Ascending aorta (tissue), 2 donors: ENCODE measurements at regions not wholly inside any gene's neighbourhood (a gene's known extent, or its start where the extent isn't known, plus 50 kb on each side); places are given as distances from the start of the nearest gene placed in this dataset.

Experiments used
- DNase-seq, 2 donors: peaks; one replicate each; pipeline ENCODE4 v3.0.0-alpha.2; 2019; ENCODE audit warnings: low spot score in 2 of 2
- H3K27ac ChIP-seq, 2 donors: fragments of 200-600 bp; sonication (generic); one replicate each; pipeline ENCODE4 v1.5.1; 2016 to 2017; ENCODE audit warnings: mild to moderate bottlenecking in 1 of 2
- H3K27me3 ChIP-seq: fragments of 200-600 bp; sonication (generic); one replicate; pipeline ENCODE4 v1.5.1; 2017
- H3K36me3 ChIP-seq, 2 donors: fragments of 200-600 bp; sonication (generic); one replicate each; pipeline ENCODE4 v1.5.1; 2016
- H3K4me1 ChIP-seq, 2 donors: fragments of 200-600 bp; sonication (generic); one replicate each; pipeline ENCODE4 v1.5.1; 2016 to 2017; ENCODE audit warnings: mild to moderate bottlenecking in 1 of 2
- H3K4me3 ChIP-seq, 2 donors: fragments of 200-600 bp; sonication (generic); one replicate each; pipeline ENCODE4 v1.5.1; 2016 to 2017; ENCODE audit warnings: mild to moderate bottlenecking in 1 of 2
- H3K9me3 ChIP-seq, 2 donors: fragments of 200-600 bp; sonication (generic); one replicate each; pipeline ENCODE4 v1.5.1; 2016
- CTCF ChIP-seq, 3 experiments: fragments of 200-600 bp in 2 of 3; fragments of 450-650 bp in 1 of 3; sonication (generic) in 2 of 3; IDR thresholded peaks; one replicate each; pipeline ENCODE4 v1.5.1; 2016 to 2019; ENCODE audit warnings: antibody characterized with exemption in 3 of 3, mild to moderate bottlenecking in 1 of 3, moderate library complexity in 1 of 3
- intact Hi-C: fragments of 100-400 bp; cut with DNase I; formaldehyde crosslinking; loops from one replicate; pipeline ENCODE4 v1.15.1; 2023

GRCh38 chr15:61447981-61448380, 218.9 kb upstream of the RORA start:
- no peaks in the 10 kb centered on the region for H3K4me1 ChIP-seq
- no peak overlapping the region for H3K4me3 ChIP-seq
- intact Hi-C loops = no loop called here
- no peak for DNase-seq
- no peak overlapping the region for H3K27ac ChIP-seq
- no peaks in the 10 kb centered on the region for H3K9me3 ChIP-seq
- no peaks in the 10 kb centered on the region for H3K27me3 ChIP-seq
- H3K36me3 ChIP-seq = no peaks in the 10 kb centered on the region
- TF ChIP-seq CTCF (IDR thresholded peaks at IDR 0.05) = no peak

GRCh38 chr15:61444585-61444984, 215.5 kb upstream of the RORA start:
- intact Hi-C loops = no loop called here
- no peak for TF ChIP-seq CTCF (IDR thresholded peaks at IDR 0.05)
- no peaks in the 10 kb centered on the region for H3K4me1 ChIP-seq
- DNase-seq = no peak
- no peak overlapping the region for H3K4me3 ChIP-seq
- no peaks in the 10 kb centered on the region for H3K27me3 ChIP-seq
- H3K27ac ChIP-seq = no peak overlapping the region
- H3K36me3 ChIP-seq = no peaks in the 10 kb centered on the region
- no peaks in the 10 kb centered on the region for H3K9me3 ChIP-seq

- Histone ChIP-seq H3K27ac (no peak overlapping the region), H3K27me3 (no peaks in the 10 kb centered on the region), H3K36me3 (no peaks in the 10 kb centered on the region), H3K4me3 (no peak overlapping the region), H3K4me1 (no peaks in the 10 kb centered on the region), H3K9me3 (no peaks in the 10 kb centered on the region)
- intact Hi-C loops = no loop called here
- DNase-seq = no peak
- no peak for TF ChIP-seq CTCF (IDR thresholded peaks at IDR 0.05)
Observed at GRCh38 chr15:61442821-61443220, 213.7 kb upstream of the RORA start.

GRCh38 chr15:61441891-61442290, 212.8 kb upstream of the RORA start:
- H3K36me3 ChIP-seq = no peaks in the 10 kb centered on the region
- H3K4me3 ChIP-seq = no peak overlapping the region
- no peaks in the 10 kb centered on the region for H3K27me3 ChIP-seq
- no peaks in the 10 kb centered on the region for H3K4me1 ChIP-seq
- H3K27ac ChIP-seq = no peak overlapping the region
- intact Hi-C loops = no loop called here
- H3K9me3 ChIP-seq = no peaks in the 10 kb centered on the region
- no peak for DNase-seq
- TF ChIP-seq CTCF (IDR thresholded peaks at IDR 0.05) = no peak

GRCh38 chr15:61426466-61426865, 197.4 kb upstream of the RORA start:
- no peak for TF ChIP-seq CTCF (IDR thresholded peaks at IDR 0.05)
- no peak overlapping the region for H3K27ac ChIP-seq
- H3K4me1 ChIP-seq = no peaks in the 10 kb centered on the region
- no peaks in the 10 kb centered on the region for H3K27me3 ChIP-seq
- intact Hi-C loops = no loop called here
- H3K9me3 ChIP-seq = no peaks in the 10 kb centered on the region
- H3K4me3 ChIP-seq = no peak overlapping the region
- H3K36me3 ChIP-seq = no peaks in the 10 kb centered on the region
- DNase-seq = no peak

GRCh38 chr15:61425934-61426333, 196.8 kb upstream of the RORA start:
- Histone ChIP-seq H3K36me3 (no peaks in the 10 kb centered on the region), H3K27ac (no peak overlapping the region), H3K27me3 (no peaks in the 10 kb centered on the region), H3K9me3 (no peaks in the 10 kb centered on the region), H3K4me1 (no peaks in the 10 kb centered on the region), H3K4me3 (no peak overlapping the region)
- no peak for TF ChIP-seq CTCF (IDR thresholded peaks at IDR 0.05)
- intact Hi-C loops = no loop called here
- DNase-seq = no peak
